Panc1 (cell line): ENCODE measurements at regions not wholly inside any gene's neighbourhood (a gene's known extent, or its start where the extent isn't known, plus 50 kb on each side); places are given as distances from the start of the nearest gene placed in this dataset.

Source experiments
- ATAC-seq: fragments of 200-7000 bp; cut with Tn5 transposase; 2 replicates; pipeline ENCODE4 v1.9.1; 2020; ENCODE audit warnings: mild to moderate bottlenecking, moderate library complexity
- BruUV-seq: library from RNA; stranded (reverse); fragments of 400-500 nt; replicated peaks from 2 replicates; lab custom pipeline; 2021; lab: Mats Ljungman, UMichigan
- CTCF ChIA-PET: fragments of 300-600 bp; sonication (Branson Sonifier 250); formaldehyde crosslinking; loops from one replicate; lab custom pipeline; 2022; ENCODE audit warnings: antibody characterized with exemption; lab: Charles Lee
- POLR2A ChIA-PET: fragments of 300-600 bp; sonication (Branson Sonifier 250); formaldehyde crosslinking; loops from one replicate; lab custom pipeline; 2022; ENCODE audit warnings: antibody characterized with exemption; lab: Charles Lee
- DNase-seq: peaks from one replicate; pipeline ENCODE4 v3.0.0-alpha.2; 2010; ENCODE audit warnings: low read depth, low spot score
- H3K27ac ChIP-seq: 2 replicates; pipeline ENCODE4 v1.5.1; 2011; ENCODE audit warnings: mild to moderate bottlenecking, low read length, inconsistent platforms
- H3K27me3 ChIP-seq: fragments of 200-500 bp; sonication (Bioruptor generic); 2 replicates; pipeline ENCODE4 v1.6.0; 2014; ENCODE audit warnings: low read length, inconsistent platforms; ENCODE audit not compliant: control insufficient read depth, insufficient read depth
- H3K36me3 ChIP-seq: fragments of 200-500 bp; sonication (Bioruptor generic); 2 replicates; pipeline ENCODE4 v1.5.1; 2014; ENCODE audit warnings: inconsistent platforms, mild to moderate bottlenecking, low read length, moderate library complexity; ENCODE audit not compliant: control insufficient read depth, insufficient read depth
- H3K4me1 ChIP-seq: 2 replicates; pipeline ENCODE4 v1.5.1; 2011; ENCODE audit warnings: inconsistent platforms, mild to moderate bottlenecking, low read length, moderate library complexity; ENCODE audit not compliant: control insufficient read depth, insufficient read depth
- H3K4me3 ChIP-seq, 2 experiments: 2 replicates each; pipeline ENCODE4 v1.5.1; 2011 to 2012; ENCODE audit warnings: low read depth in 2 of 2, low read length in 2 of 2, mild to moderate bottlenecking in 2 of 2, inconsistent platforms in 1 of 2, moderate library complexity in 1 of 2
- H3K9me3 ChIP-seq: fragments of 200-500 bp; sonication (Bioruptor generic); 2 replicates; pipeline ENCODE4 v1.5.1; 2014; ENCODE audit warnings: low read depth, mild to moderate bottlenecking, inconsistent platforms, low read length, moderate library complexity; ENCODE audit not compliant: control insufficient read depth, insufficient read depth
- CTCF ChIP-seq: fragments of 450-650 bp; IDR thresholded peaks from 2 replicates; pipeline ENCODE4 v1.5.1; 2017; ENCODE audit warnings: mild to moderate bottlenecking
- POLR2AphosphoS5 ChIP-seq: IDR thresholded peaks from 2 replicates; pipeline ENCODE4 v1.6.1; 2012; ENCODE audit warnings: mild to moderate bottlenecking, low read depth, low read length, moderate library complexity
- SIN3A ChIP-seq: IDR thresholded peaks from 2 replicates; pipeline ENCODE4 v1.6.1; 2012; ENCODE audit warnings: low read depth, mild to moderate bottlenecking, low read length, moderate library complexity, borderline replicate concordance; ENCODE audit not compliant: insufficient read depth
- TCF7L2 ChIP-seq: IDR thresholded peaks from 2 replicates; pipeline ENCODE4 v1.6.1; 2011; ENCODE audit warnings: mild to moderate bottlenecking, low read depth, low read length, inconsistent platforms
- in situ Hi-C: cut with HindIII; loops from 2 replicates; pipeline ENCODE4 v1.10.0; 2016; ENCODE audit warnings: low sequenced_read_pairs, low pct_unique_long_range_greater_than_20kb
- intact Hi-C: fragments of 100-400 bp; cut with micrococcal nuclease; formaldehyde crosslinking; loops from one replicate; pipeline ENCODE4 v1.10.0; 2022; ENCODE audit not compliant: unreplicated experiment
- TF ChIP-seq, protein P1 (sequence below), 2 experiments: IDR thresholded peaks; 2 replicates each; pipeline ENCODE4 v1.6.1; 2011 to 2012; ENCODE audit warnings: low read depth in 2 of 2, control low read depth in 1 of 2, low read length in 1 of 2, mild to moderate bottlenecking in 1 of 2, moderate library complexity in 1 of 2; ENCODE audit not compliant: insufficient read depth in 1 of 2

DNA sequence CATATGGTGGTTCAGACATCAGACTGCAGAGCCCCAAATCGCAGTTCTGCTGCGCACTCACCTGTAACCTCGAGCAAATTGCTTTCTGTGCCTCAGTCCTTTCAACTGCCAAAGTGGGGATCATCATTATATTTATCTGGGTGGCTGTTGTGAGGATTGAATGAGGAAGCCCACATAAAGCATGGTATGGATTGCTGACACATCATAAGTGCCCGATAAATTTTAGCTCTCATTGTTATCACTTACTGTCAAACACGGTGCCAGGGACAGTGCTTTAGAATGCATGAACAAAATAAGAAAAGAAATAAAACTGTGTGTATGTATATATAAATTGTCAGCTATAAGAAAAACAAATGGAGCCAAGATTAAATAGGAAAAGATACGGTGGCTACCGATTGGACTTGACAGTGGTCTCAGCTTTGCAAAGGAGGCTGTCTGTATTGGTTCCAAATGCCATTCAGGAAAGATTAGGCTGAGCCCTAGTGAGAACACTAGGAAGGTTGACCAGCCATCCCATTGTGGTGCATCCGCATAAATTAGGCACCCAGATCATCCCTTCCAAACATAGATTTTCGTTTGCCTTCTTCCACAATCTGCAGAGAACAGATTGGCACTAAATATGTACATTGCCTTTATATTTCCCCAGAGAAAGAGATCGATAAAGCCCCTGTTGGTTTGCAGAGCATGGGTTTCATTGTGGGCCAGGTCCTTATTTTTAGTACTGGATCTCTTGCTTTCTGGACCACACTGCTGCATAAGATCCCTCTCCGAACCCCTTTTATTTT, 91.8 kb upstream of the KAZN start:
- TF ChIP-seq TCF7L2 (no peak), CTCF (no peak), POLR2AphosphoS5 (no peak), SIN3A (no peak)
- TF ChIP-seq, protein P1, sequence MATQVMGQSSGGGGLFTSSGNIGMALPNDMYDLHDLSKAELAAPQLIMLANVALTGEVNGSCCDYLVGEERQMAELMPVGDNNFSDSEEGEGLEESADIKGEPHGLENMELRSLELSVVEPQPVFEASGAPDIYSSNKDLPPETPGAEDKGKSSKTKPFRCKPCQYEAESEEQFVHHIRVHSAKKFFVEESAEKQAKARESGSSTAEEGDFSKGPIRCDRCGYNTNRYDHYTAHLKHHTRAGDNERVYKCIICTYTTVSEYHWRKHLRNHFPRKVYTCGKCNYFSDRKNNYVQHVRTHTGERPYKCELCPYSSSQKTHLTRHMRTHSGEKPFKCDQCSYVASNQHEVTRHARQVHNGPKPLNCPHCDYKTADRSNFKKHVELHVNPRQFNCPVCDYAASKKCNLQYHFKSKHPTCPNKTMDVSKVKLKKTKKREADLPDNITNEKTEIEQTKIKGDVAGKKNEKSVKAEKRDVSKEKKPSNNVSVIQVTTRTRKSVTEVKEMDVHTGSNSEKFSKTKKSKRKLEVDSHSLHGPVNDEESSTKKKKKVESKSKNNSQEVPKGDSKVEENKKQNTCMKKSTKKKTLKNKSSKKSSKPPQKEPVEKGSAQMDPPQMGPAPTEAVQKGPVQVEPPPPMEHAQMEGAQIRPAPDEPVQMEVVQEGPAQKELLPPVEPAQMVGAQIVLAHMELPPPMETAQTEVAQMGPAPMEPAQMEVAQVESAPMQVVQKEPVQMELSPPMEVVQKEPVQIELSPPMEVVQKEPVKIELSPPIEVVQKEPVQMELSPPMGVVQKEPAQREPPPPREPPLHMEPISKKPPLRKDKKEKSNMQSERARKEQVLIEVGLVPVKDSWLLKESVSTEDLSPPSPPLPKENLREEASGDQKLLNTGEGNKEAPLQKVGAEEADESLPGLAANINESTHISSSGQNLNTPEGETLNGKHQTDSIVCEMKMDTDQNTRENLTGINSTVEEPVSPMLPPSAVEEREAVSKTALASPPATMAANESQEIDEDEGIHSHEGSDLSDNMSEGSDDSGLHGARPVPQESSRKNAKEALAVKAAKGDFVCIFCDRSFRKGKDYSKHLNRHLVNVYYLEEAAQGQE (IDR thresholded peaks at IDR 0.05; ENCODE audit: insufficient read depth in 1 of 2, low read depth in 2 of 2, low read length in 1 of 2) = no peak
- in situ Hi-C loops (no loop called here), intact Hi-C loops (no loop called here)
- no peak overlapping the region for H3K4me3 ChIP-seq
- H3K27me3 ChIP-seq = peaks cover 7% of the 10 kb centered on the region
- DNase-seq = no peak
- BruUV-seq = no TSS peak
- H3K27ac ChIP-seq = no peak overlapping the region
- no peak for ATAC-seq
- no peaks in the 10 kb centered on the region for H3K9me3 ChIP-seq
- ChIA-PET POLR2A (no interaction called here), CTCF (no interaction called here)
- no peaks in the 10 kb centered on the region for H3K36me3 ChIP-seq
- H3K4me1 ChIP-seq = no peaks in the 10 kb centered on the region

DNA sequence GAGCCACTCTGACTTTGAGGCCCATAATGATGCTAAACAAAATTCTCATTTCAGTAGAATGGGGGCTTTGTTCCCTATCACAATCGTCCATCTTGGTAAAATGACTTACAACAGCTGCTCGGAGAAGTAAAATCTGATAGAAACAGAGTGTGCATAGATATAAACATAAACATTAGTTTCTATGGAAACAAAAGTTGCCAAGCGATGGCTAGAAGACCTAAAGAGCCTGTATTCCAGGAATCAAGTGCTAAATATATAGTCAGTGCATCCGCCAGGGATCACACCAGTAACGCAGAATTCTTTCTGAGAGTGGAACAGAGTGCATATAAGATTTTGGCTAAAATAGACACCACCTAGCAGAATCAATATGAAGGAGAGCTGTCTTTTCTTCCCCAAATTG, 91.2 kb upstream of the KAZN start:
- TF ChIP-seq CTCF (no peak), TCF7L2 (no peak), POLR2AphosphoS5 (no peak), SIN3A (no peak)
- TF ChIP-seq, protein P1 (IDR thresholded peaks at IDR 0.05; ENCODE audit: insufficient read depth in 1 of 2, low read depth in 2 of 2, low read length in 1 of 2) = no peak
- BruUV-seq = no TSS peak
- POLR2A ChIA-PET = no interaction called here

More for the DNA sequence above, 91.2 kb upstream of the KAZN start:
- no peak overlapping the region for H3K27ac ChIP-seq
- H3K4me1 ChIP-seq = no peaks in the 10 kb centered on the region
- H3K4me3 ChIP-seq = no peak overlapping the region
- CTCF ChIA-PET = no interaction called here
- H3K9me3 ChIP-seq = no peaks in the 10 kb centered on the region
- DNase-seq (no peak), ATAC-seq (no peak)
- H3K27me3 ChIP-seq = peaks cover 8% of the 10 kb centered on the region
- intact Hi-C loops (no loop called here), in situ Hi-C loops (no loop called here)
- H3K36me3 ChIP-seq = no peaks in the 10 kb centered on the region
